GM12892 (cell line): ENCODE measurements at regions not wholly inside any gene's neighbourhood (a gene's known extent, or its start where the extent isn't known, plus 50 kb on each side); places are given as distances from the start of the nearest gene placed in this dataset.
A peak's percentile ranks its signal among the peaks of the same experiment; 100 is the strongest.

Experiments used
- DNase-seq: peaks from one replicate; pipeline ENCODE4 v3.0.0; 2011; ENCODE audit not compliant: insufficient read length
- FAIRE-seq: peaks from 2 replicates; lab custom pipeline; 2011; peaks lifted over from hg19 to GRCh38; lab: Jason Lieb, UNC
- POLR2A ChIP-seq: IDR thresholded peaks from 2 replicates; pipeline ENCODE4 v1.6.1; 2011; ENCODE audit warnings: low read depth, low read length, control low read depth
- POLR2AphosphoS5 ChIP-seq: IDR thresholded peaks from 2 replicates; pipeline ENCODE4 v1.6.1; 2011; ENCODE audit warnings: low read depth, low read length, control low read depth
- TAF1 ChIP-seq: IDR thresholded peaks from 2 replicates; pipeline ENCODE4 v1.6.1; 2011; ENCODE audit warnings: low read depth, mild to moderate bottlenecking, control low read depth, low read length, borderline replicate concordance

GRCh38 chr5:57780306-57780960 is 297.8 kb upstream of the ACTBL2 start:
- FAIRE-seq (no peak), DNase-seq (no peak)
- TF ChIP-seq POLR2AphosphoS5 (no peak), TAF1 (no peak), POLR2A (no peak)

- TF ChIP-seq POLR2AphosphoS5 = no peak
- no peak for TF ChIP-seq POLR2A
- no peak for TF ChIP-seq TAF1
- DNase-seq (no peak), FAIRE-seq (peak; percentile 42)
These were observed 297.0 kb upstream of the ACTBL2 start for GRCh38 chr5:57779383-57780223.

- no peak for FAIRE-seq
- TF ChIP-seq POLR2AphosphoS5 = no peak
- TF ChIP-seq TAF1 = no peak
- TF ChIP-seq POLR2A = no peak
- no peak for DNase-seq
These were observed 296.0 kb upstream of the ACTBL2 start for GRCh38 chr5:57778501-57779091.

GRCh38 chr5:57777174-57777581 is 294.6 kb upstream of the ACTBL2 start:
- TF ChIP-seq POLR2AphosphoS5 (no peak), TAF1 (no peak), POLR2A (no peak)
- DNase-seq = no peak
- no peak for FAIRE-seq

- FAIRE-seq (no peak), DNase-seq (no peak)
- no peak for TF ChIP-seq POLR2AphosphoS5
- TF ChIP-seq TAF1 = no peak
- TF ChIP-seq POLR2A = no peak
These were observed 293.4 kb upstream of the ACTBL2 start for GRCh38 chr5:57776035-57776434.

GRCh38 chr5:57774439-57774838 is 291.8 kb upstream of the ACTBL2 start:
- no peak for DNase-seq
- TF ChIP-seq POLR2A = no peak
- TF ChIP-seq TAF1 = no peak
- no peak for TF ChIP-seq POLR2AphosphoS5
- no peak for FAIRE-seq

- FAIRE-seq (no peak), DNase-seq (no peak)
- no peak for TF ChIP-seq POLR2A
- no peak for TF ChIP-seq TAF1
- no peak for TF ChIP-seq POLR2AphosphoS5
These were observed 289.9 kb upstream of the ACTBL2 start for GRCh38 chr5:57772512-57772911.

GRCh38 chr5:57770039-57770438 is 287.4 kb upstream of the ACTBL2 start:
- DNase-seq (no peak), FAIRE-seq (no peak)
- TF ChIP-seq POLR2AphosphoS5 = no peak
- no peak for TF ChIP-seq POLR2A

GRCh38 chr5:57768745-57769144 is 286.1 kb upstream of the ACTBL2 start:
- TF ChIP-seq POLR2AphosphoS5 (no peak), TAF1 (no peak), POLR2A (no peak)
- FAIRE-seq (no peak), DNase-seq (no peak)

- DNase-seq (no peak), FAIRE-seq (no peak)
- no peak for TF ChIP-seq TAF1
These were observed 282.0 kb upstream of the ACTBL2 start for GRCh38 chr5:57764479-57765089.

GRCh38 chr5:57761513-57761912 is 278.9 kb upstream of the ACTBL2 start:
- DNase-seq (no peak), FAIRE-seq (no peak)
- TF ChIP-seq POLR2AphosphoS5 (no peak), TAF1 (no peak), POLR2A (no peak)

GRCh38 chr5:57754616-57755015 is 272.0 kb upstream of the ACTBL2 start:
- FAIRE-seq (no peak), DNase-seq (no peak)
- TF ChIP-seq POLR2AphosphoS5 (no peak), TAF1 (no peak), POLR2A (no peak)
